ENCODE measurements at regions not wholly inside any gene's neighbourhood (a gene's known extent, or its start where the extent isn't known, plus 50 kb on each side); places are given as distances from the start of the nearest gene placed in this dataset.

DNA sequence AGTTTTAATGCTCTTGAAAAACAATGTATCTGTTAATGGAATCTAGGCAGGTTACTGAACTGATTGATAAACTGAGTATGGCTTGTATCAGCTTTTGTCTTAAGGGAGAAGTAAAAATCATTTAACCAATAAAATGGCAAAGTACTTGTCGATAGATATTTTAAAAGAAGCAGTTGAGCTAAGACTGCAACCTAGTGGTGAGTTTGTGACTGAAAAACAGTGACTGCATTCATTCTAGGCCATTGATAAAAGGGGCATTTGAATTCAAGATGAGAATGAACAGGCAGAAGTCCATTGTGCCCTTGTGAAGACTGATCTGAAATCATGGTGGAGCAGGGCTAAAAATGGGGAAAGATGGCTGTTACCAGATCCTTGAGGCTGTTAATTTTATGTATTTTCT, 59.4 kb upstream of the MSTN start:
- TF ChIP-seq EZH2 (IDR thresholded peaks at IDR 0.05; ENCODE audit: low read length, missing control alignments), result no peak
- TF ChIP-seq, protein P1, sequence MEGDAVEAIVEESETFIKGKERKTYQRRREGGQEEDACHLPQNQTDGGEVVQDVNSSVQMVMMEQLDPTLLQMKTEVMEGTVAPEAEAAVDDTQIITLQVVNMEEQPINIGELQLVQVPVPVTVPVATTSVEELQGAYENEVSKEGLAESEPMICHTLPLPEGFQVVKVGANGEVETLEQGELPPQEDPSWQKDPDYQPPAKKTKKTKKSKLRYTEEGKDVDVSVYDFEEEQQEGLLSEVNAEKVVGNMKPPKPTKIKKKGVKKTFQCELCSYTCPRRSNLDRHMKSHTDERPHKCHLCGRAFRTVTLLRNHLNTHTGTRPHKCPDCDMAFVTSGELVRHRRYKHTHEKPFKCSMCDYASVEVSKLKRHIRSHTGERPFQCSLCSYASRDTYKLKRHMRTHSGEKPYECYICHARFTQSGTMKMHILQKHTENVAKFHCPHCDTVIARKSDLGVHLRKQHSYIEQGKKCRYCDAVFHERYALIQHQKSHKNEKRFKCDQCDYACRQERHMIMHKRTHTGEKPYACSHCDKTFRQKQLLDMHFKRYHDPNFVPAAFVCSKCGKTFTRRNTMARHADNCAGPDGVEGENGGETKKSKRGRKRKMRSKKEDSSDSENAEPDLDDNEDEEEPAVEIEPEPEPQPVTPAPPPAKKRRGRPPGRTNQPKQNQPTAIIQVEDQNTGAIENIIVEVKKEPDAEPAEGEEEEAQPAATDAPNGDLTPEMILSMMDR (conservative IDR thresholded peaks at IDR 0.05 in 1 of 2, IDR thresholded peaks at IDR 0.05 in 1 of 2; ENCODE audit: low read depth in 1 of 2, low read length in 2 of 2), result peak; percentile 29 to 56
- H3K27ac ChIP-seq (ENCODE audit: insufficient read depth, low read length), result no peak overlapping the region
- no peaks in the 10 kb centered on the region for H3K79me2 ChIP-seq (ENCODE audit: control insufficient read depth, insufficient read depth, low read length)
- H3K4me3 ChIP-seq (replicated peaks in 1 of 4; ENCODE audit: control extremely low read depth in 1 of 4, insufficient read depth in 1 of 4, low read depth in 3 of 4, low read length in 4 of 4), result no peak overlapping the region
- peak; percentile 13 to 30 for DNase-seq (ENCODE audit: low read depth in 2 of 2)
- H2AFZ ChIP-seq (ENCODE audit: low read length), result peak overlapping the region; percentile 59
- no peaks in the 10 kb centered on the region for H3K4me1 ChIP-seq (ENCODE audit: control insufficient read depth, extremely low read depth, insufficient read depth, low read length)
- no peaks in the 10 kb centered on the region for H4K20me1 ChIP-seq (ENCODE audit: control insufficient read depth, extremely low read depth, insufficient read depth, low read length)
- no peaks in the 10 kb centered on the region for H3K27me3 ChIP-seq (ENCODE audit: control insufficient read depth, insufficient read depth, low read length)
- H3K36me3 ChIP-seq (ENCODE audit: control insufficient read depth, insufficient read depth, low read length), result no peaks in the 10 kb centered on the region
- H3K9me3 ChIP-seq (ENCODE audit: control insufficient read depth, insufficient read depth, low read depth, low read length), result no peaks in the 10 kb centered on the region
- no peak overlapping the region for H3K4me2 ChIP-seq (ENCODE audit: extremely low read depth, insufficient read depth, low read length)
- H3K9ac ChIP-seq (ENCODE audit: insufficient read depth, low read length), result no peak overlapping the region

DNA sequence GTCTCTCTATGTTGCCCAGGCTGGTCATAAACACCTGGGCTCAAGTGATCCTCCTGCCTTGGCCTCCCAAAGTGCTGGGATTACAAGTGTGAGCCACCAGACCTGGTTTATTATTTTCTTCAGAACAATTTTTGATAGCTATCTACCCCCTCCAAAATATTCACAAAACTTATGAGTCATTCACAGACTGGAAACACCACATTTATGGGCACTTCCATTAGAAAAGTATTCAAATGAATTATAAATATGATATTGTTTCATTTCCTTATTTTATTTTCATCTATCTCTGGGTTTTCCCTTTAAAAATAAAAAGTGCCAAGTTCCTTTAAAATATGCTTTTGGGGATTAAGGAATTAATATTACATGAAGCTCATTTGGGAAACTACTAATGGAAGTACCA, 58.8 kb upstream of the MSTN start:
- H2AFZ ChIP-seq (ENCODE audit: low read length), result no peak overlapping the region
- no peak overlapping the region for H3K27ac ChIP-seq (ENCODE audit: insufficient read depth, low read length)
- no peaks in the 10 kb centered on the region for H3K9me3 ChIP-seq (ENCODE audit: control insufficient read depth, insufficient read depth, low read depth, low read length)
- H3K4me1 ChIP-seq (ENCODE audit: control insufficient read depth, extremely low read depth, insufficient read depth, low read length), result no peaks in the 10 kb centered on the region
- H3K9ac ChIP-seq (ENCODE audit: insufficient read depth, low read length), result no peak overlapping the region
- H3K36me3 ChIP-seq (ENCODE audit: control insufficient read depth, insufficient read depth, low read length), result no peaks in the 10 kb centered on the region
- DNase-seq (ENCODE audit: low read depth in 2 of 2), result no peak
- no peak overlapping the region for H3K4me2 ChIP-seq (ENCODE audit: extremely low read depth, insufficient read depth, low read length)
- TF ChIP-seq EZH2 (IDR thresholded peaks at IDR 0.05; ENCODE audit: low read length, missing control alignments), result no peak
- TF ChIP-seq, protein P1 (conservative IDR thresholded peaks at IDR 0.05 in 1 of 2, IDR thresholded peaks at IDR 0.05 in 1 of 2; ENCODE audit: low read depth in 1 of 2, low read length in 2 of 2), result no peak
- H3K4me3 ChIP-seq (replicated peaks in 1 of 4; ENCODE audit: control extremely low read depth in 1 of 4, insufficient read depth in 1 of 4, low read depth in 3 of 4, low read length in 4 of 4), result no peak overlapping the region
- no peaks in the 10 kb centered on the region for H3K27me3 ChIP-seq (ENCODE audit: control insufficient read depth, insufficient read depth, low read length)
- H3K79me2 ChIP-seq (ENCODE audit: control insufficient read depth, insufficient read depth, low read length), result no peaks in the 10 kb centered on the region
- H4K20me1 ChIP-seq (ENCODE audit: control insufficient read depth, extremely low read depth, insufficient read depth, low read length), result no peaks in the 10 kb centered on the region

DNA sequence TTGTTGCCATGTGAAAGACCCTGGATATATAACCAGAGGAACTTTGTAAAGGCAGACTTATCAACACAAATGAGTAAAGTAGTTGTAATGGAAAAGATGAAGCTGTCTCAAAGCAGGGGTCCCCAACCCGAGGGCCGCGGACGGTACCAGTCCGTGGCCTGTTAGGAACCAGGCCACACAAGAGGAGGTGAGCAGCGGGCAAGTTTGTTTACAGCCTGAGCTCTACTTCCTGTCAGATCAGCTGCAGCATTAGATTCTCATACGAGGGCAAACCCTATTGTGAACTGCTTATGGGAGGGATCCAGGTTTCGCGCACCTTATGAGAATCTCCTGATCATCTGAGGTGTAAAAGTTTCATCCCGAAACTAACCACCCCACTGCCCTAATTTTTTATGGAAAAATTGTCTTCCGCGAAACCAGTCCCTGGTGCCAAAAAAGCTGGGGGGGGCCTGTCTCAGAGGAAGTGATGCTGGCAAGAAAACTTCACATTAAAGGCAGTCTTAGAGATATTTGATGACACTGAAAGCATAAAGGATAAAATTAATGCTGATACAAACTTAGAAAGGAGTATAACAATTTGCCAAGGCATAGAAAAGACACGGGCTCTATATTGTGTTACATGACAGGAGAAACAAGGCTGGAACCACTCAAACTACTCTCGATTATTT, 57.5 kb upstream of the MSTN start:
- Histone ChIP-seq H4K20me1 (ENCODE audit: control insufficient read depth, extremely low read depth, insufficient read depth, low read length) (no peaks in the 10 kb centered on the region), H3K9ac (ENCODE audit: insufficient read depth, low read length) (no peak overlapping the region), H3K4me1 (ENCODE audit: control insufficient read depth, extremely low read depth, insufficient read depth, low read length) (no peaks in the 10 kb centered on the region), H3K4me3 (replicated peaks in 1 of 4; ENCODE audit: control extremely low read depth in 1 of 4, insufficient read depth in 1 of 4, low read depth in 3 of 4, low read length in 4 of 4) (peak overlapping the region in 1 of 4 experiments; percentile 10), H3K27me3 (ENCODE audit: control insufficient read depth, insufficient read depth, low read length) (no peaks in the 10 kb centered on the region), H3K36me3 (ENCODE audit: control insufficient read depth, insufficient read depth, low read length) (no peaks in the 10 kb centered on the region), H3K27ac (ENCODE audit: insufficient read depth, low read length) (no peak overlapping the region), H3K9me3 (ENCODE audit: control insufficient read depth, insufficient read depth, low read depth, low read length) (no peaks in the 10 kb centered on the region), H3K4me2 (ENCODE audit: extremely low read depth, insufficient read depth, low read length) (no peak overlapping the region), H2AFZ (ENCODE audit: low read length) (peak overlapping the region; percentile 74), H3K79me2 (ENCODE audit: control insufficient read depth, insufficient read depth, low read length) (no peaks in the 10 kb centered on the region)
- TF ChIP-seq, protein P1 (conservative IDR thresholded peaks at IDR 0.05 in 1 of 2, IDR thresholded peaks at IDR 0.05 in 1 of 2; ENCODE audit: low read depth in 1 of 2, low read length in 2 of 2), result no peak
- TF ChIP-seq EZH2 (IDR thresholded peaks at IDR 0.05; ENCODE audit: low read length, missing control alignments), result no peak
- peak in 1 of 2 donors; percentile 19 for DNase-seq (ENCODE audit: low read depth in 2 of 2)
